HUDEP-2 (cell line): ENCODE measurements at regions not wholly inside any gene's neighbourhood (a gene's known extent, or its start where the extent isn't known, plus 50 kb on each side); places are given as distances from the start of the nearest gene placed in this dataset.
"Not testable (repeated sequence)": the region's sequence is repeated elsewhere in the genome, so short reads cannot be mapped to it uniquely, and the experiment has no call there.

Experiments
- DNase-seq, 76 experiments: peaks; one replicate each; lab custom pipeline; 2025; ENCODE audit not compliant: unreplicated experiment in 76 of 76; lab: John Stamatoyannopoulos, UW

DNA sequence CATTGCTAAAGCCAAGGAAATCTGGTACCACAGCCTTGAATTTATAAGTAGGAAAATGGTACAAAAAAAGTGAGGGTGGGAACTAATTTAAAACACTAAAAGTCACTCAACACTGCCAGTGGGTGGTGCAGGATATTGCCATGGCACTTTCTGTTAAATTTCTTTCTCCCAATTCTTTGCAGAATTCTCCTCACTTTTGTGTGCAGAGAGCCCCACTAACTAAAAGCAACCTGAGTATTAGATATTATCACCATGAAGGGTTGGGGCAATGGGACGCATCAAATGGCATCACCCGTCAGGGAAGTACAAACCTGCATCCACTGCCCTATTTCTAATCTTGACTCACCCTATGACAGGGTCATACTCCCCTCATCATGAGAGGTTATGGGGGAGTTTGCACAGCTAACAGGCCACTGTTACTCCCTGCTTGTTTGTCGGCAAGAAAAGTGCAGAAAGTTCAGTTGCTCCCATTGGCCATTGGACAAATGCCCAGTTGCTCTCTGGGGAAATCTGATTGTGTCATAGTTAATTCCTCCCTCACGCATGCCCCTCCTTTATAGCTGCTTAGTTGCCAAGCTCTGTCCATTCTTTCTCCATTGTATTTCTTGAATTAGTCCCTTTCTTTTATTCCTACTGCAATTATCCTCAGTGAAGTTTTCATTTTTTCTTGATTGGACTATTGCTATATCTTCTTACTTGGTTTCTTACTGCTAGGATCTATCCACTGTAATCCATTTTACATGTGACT, 93.8 kb upstream of the BLID start:
- peak in 3 of 76 experiments; percentile 2 to 11 (median 8) for DNase-seq

DNA sequence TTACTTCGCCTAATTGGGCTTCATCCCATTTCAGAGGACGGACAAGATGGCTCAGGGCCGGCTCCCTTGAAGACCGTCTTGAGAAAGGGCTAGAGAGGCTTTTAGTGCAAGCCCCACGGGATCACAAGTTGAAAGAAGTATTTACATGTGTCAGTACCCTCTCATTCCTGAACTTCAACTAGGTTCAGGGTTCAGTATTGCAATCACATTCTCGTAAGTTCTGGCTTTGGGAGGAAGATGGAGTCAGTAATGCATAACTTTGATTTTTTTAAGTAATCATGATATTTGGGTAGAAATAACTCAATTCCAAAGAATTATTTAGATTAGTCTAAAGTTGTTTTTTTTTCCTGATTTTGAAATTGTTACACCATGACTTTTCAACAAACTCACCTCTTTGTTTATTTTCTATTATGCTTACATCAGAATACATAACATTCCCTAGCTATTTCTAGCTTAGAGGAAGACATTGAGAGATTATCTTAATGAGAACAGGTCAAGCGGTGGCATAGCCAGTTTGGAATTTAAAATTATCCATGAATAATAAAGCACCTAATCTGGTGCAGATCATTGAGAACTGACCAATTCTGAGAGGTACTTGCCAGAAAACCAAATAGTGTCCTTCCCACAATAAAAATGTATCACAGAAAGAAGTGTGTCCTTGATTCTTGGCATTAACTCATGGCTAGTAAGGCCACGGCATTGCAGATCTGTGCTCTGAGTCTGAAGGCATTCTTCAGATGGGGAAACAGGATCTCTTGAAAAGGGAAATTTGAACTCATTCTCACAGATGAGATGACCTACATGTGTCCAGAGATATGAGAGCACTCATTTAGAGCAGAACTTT, 92.1 kb upstream of the BLID start:
- no peak for DNase-seq

DNA sequence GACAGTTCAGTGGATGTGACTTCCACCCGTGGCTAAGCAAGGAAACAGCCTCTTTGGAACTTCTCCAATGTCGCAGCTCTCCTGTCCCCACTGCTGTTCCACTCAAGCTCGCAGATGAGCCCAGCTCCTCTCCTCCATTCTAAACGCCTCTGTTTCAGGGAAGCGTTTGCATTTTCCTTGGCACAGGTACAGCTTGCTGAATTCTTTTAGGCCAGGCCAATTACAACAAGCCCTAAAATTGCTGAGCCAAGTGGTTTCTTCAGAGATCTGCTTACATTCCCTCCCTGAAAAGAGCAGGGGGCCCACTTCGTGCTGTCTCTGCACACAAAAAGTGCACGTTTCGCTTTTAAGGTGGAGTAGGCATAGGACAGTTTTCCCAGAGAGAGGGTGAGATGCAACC, 91.5 kb upstream of the BLID start:
- DNase-seq: no peak

DNA sequence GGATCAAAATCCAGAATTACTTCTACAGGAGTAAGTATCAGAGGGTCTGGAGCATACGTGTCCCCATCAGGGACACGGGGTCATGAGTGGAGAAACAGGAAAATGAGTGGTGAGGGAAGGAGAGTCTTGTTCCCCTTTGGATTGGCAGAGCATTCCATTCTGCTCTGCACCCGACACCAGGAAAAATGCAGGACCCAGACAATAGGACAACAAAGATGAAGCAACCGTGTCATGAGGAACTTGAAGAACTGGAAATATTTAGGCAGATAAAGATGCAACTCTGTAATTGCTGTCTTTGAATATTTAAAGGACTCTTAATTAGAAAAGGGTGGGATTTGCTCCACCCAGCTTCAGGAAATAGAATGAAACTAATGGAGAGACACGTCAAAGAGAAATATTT, 89.0 kb upstream of the BLID start:
- no peak for DNase-seq

DNA sequence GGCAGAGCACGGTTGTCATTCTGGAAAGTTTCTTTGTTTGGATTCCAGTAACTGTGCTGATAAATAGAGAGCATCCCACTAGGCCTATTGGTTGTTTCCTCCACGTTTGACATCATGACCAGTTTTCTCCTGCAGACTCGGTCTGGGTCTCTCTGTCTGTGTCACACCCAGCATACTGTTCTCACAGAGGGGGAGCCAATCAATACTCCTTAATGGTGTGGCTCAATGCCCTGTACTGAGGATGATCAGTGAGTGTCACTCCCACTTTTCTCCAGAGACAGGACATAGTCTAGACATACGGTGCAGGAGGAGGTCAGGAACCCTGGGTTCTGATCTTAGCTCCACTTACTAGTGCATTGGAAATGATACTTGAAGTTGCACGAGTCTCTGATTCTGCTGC, 88.2 kb upstream of the BLID start:
- DNase-seq: no peak

DNA sequence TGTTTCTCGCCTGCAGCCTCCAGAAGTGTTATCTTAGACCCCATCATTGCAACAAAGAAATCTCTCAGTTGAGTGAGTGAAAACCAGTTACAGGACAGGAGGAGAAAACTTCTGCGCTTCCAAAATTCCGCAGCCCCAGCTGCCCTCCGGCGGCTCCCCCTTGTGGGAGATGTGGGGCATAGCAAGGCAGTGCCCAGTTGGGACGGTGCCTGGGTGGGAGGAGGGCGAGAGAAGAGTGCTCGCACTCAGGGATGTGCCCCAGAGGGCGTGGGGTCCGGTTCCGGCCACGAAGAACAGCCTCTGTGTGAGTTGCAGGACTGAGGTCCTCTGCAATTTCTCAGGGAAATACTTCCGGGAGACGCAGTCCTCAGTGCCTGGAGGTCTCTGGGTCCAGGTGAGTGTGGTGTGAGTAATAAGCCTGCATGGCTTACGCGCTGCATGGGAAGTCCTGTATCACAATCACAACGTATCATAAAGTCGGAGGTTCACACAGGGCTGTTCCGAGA, 87.0 kb upstream of the BLID start:
- peak in 39 of 76 experiments; percentile 1 to 49 (median 13) for DNase-seq

DNA sequence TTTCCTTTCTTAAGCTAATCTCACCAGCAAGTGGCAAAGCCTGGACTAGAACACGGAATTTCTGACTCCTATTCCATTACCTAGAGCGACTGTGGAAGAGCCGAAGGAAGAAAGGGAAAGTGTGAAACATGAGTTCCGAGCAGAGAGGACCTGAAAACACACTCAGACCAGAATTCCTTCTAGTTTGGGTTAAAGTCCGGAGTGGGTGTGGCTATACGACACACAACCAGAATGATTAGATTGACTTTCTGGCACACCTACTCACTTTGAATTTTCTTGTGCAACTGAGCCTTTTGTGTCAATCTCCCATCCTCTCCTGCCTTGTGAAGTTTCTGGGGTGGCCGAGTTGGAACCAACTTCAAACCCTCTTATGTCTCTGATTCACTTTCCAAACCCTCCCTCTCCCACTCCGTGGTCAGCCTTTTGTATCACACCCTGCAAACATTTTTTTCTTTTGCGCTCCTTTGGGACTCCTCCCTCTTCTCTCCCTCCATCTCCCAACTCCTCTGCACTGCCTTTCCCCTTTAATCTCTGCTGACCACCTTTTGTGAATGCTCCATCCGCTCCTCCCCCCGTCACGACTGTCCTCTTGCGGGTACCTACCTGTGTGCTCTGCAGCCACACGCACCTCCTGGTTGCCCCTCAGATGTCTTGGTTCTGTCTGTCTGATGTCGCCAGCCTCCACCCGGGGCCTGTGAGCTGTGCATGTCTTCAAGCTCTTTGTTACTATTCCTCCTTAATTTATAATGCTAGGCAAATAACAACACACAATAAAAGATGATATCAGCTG, 86.3 kb upstream of the BLID start:
- no peak for DNase-seq

DNA sequence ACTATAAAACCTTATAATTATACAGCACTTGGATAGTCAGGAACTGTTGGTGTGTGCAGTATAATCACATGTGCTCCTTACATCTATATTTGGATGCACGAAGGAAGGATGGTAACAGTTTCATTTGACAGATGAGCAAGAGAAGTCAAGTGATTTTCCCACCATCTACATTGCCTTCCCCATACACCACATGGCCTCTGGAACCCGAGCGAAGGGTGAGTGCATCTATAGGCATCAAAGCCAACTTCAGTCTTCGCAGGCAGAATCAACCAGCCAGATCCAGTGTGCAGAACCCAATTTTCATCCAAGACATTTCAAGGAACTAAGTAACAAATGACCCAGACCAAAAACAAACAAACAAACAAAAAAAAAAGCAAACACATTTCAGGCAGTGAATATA, 85.1 kb upstream of the BLID start:
- no peak for DNase-seq

DNA sequence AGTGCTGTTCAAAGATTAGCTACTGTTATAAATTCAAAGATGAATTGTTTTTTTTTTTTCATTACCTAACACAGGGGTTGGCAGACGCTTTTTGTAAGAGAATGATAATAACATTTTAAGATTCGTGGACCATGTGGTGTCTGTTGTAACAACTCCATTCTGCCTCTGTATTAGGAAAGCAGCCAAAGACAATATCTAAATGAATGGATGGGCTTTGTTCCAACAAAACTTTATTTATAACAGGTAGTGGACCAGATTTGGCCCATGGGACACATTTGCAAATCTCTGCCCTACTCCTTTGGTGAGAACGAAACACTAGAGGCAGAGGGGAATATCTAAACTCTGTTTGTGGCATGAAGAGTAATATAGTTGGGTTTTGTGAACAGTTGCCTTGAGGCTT, 83.6 kb upstream of the BLID start:
- no peak for DNase-seq

DNA sequence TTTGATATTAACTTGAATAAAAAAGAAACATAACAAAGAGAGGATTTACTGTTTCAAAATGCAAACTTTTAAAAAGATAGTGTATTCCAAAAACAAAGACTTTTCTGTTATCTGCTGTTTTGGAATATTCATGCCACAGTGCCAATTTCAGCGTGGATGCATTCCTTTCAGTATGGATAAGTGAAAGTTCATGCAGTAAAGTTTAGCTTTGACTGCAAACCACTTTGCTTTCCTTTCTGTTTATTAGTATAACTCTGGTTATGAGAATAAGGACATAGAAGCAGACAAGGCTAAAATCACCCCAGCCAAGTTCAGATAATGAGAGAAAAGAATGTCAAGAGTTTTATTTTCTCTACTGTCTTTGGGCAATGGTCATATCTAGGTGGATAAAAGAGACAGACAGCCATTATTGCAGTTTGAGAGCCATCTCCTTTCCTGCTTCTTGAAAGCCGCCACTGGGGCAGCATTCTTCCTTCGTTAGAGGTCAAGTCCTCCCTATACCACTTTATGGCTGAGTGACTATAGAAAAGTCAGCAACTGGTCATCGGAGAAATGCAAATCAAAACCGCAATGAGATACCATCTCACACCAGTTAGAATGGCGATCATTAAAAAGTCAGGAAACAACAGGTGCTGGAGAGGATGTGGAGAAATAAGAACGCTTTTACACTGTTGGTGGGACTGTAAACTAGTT, 82.4 kb upstream of the BLID start:
- DNase-seq: no peak

DNA sequence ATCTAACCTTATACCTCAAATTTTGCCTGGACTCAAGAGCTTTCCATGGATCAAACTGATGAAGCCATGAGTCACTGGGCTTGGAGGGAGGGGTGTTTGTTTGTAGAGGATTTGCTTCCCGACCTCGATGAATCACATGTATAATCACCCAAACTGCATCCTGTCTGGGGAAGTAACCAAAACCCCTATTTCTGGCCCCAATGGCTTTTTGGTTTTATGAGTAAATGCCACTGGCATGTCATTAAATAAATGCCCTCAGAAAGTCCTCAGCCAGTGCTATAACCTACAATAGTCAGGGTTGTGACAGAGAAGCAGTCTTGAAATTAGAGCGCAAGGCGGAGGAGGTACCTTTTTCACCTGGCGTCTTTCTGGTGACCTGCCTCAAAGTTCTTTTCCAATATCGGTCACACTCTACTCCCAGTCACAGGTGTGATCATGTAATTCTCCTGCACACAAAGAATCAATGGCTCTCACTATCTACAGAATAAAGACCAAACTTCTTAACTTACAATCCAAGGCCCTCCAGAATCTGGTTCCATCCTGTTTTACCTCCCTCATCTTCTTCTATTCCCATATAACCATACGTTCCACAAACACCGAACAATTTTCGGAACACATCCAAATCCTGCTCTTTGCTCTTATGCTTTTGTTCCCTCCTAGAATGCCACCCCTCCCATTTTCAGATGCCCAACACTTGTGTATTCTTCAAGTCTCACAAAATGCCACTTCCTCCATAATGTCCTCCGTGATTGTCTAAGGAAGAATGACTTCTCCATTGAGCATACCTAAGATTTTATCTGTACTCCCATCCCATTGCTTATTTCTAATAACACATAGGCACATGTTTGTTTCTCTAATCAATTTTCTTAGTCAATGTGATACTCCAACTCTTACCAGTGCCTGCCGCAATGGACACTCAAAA, 81.3 kb upstream of the BLID start:
- no peak for DNase-seq

DNA sequence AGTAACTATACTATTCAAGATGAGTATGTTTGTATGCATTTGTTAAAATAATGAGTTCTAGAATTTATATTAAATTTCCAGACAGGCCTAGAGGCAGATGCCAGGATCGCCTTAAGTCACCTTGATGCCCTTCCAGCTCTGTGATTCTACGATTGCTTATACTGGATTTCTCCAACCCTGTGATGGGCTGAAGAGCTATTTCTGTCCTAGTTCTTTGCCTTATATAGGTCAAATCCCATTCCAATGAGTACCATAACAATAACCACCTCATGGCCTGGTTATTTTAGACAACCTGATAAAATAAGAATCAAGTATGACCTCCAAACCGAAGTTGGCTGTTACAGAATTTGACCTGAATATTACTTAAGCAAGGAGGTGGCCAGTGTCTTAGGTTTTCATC, 79.8 kb upstream of the BLID start:
- no peak for DNase-seq

DNA sequence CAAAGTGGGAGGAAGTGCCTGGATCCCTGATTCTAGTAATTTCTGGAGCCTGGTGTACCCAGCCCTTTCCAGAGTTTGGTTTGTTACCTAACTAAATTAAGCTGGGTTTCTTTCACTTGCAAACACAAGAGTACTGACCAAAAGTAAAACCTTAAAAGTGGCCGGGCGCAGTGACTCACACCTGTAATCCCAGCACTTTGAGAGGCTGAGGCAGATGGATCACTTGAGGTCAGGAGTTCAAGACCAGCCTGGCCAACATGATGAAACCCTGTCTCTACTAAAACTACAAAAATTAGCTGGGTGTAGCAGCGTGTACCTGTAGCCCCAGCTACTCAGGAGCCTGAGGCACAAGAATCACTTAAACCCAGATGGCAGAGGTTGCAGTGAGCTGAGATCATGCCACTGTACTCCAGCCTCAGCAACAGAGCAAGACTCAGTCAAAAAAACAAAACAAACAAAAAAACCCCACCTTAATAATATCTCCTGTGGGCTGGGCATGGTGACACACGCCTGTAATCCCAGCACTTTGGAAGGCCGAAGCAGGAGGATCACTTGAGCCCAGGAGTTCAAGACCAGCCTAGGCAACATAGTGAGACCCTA, 78.0 kb upstream of the BLID start:
- not testable (repeated sequence) for DNase-seq

DNA sequence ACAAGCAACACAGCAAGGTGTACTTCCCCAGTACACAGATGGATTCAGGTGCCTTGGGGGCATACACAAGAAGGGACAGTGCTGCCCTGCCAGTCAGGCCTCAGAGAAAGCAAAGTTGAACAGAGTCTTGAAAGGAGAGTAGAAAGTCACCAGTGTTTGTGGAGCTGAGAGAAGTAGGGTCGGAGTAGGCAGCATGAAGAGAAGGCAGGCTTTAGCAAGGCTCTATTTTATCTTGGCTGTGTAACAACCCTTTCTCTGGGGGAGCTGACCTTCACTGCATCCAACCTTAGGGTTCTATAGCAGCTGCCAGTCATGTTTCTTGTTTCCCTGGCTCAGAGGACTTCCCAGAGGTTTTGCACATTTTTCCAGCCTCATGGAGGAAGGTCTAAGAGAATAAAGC, 77.4 kb upstream of the BLID start:
- DNase-seq: no peak

DNA sequence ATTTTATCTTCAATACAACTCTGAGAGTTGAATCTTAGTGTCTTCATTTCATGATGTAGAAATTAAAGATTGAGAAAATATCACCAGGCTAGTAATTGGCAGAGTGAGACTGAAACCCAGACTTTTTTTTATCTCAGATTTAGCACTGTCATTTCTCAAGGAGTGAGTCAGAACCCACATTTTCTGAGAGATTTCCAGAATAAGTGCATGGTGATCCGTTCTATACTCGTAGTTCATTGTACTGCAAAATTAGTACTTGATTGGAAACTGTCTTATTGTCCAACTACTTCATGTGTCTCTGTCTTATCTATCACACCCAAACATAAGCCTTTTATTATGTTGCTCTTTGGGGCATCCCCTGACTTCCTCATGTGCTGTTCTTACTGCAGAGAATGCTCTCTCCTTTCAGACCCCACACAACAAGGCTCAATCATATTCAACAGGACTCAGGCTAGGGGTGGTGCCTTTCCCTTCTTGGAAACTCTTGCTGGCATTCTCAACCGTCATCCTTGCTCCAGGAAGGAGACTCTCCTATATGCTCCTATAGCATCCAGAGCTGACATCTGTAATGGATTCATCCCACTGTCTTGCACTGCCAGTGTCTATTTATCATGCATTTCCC, 76.7 kb upstream of the BLID start:
- no peak for DNase-seq

DNA sequence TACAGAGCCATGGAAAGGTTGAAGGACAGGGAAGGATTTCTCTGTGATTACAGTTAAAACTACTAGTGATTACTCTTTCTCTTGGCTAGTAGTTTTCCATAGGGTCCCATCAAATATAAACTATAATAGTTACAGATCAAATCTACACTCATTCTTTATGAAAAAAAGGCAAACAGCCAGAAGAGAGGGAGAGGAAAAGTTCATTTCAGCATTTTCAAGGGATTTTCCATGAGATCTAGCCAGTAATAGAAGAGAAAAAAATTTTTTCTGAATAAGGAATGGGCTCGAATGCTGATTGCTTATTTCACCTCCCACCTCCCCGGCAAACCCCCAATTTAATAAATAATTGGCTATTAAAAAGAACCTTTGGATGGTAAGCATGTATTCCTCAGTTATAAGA, 74.8 kb upstream of the BLID start:
- no peak for DNase-seq

DNA sequence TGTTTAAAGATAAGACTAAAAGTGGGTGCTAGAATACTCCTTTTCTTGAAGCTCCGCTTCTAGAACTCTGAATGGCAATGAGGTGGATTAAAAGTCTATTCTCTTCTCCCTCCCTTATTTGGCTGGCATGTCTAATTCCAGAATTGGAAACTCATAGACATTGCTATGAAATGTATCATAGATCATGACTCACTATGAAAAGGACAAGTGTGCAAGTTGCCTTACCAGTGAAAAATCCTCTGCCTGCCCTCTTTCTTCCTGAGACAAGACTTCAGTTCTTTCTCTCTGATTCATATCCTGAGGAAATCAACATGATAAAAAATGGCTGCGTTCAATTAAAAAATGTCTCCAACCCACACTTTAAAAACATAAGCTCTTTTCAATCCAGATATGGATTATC, 73.2 kb upstream of the BLID start:
- DNase-seq: no peak

DNA sequence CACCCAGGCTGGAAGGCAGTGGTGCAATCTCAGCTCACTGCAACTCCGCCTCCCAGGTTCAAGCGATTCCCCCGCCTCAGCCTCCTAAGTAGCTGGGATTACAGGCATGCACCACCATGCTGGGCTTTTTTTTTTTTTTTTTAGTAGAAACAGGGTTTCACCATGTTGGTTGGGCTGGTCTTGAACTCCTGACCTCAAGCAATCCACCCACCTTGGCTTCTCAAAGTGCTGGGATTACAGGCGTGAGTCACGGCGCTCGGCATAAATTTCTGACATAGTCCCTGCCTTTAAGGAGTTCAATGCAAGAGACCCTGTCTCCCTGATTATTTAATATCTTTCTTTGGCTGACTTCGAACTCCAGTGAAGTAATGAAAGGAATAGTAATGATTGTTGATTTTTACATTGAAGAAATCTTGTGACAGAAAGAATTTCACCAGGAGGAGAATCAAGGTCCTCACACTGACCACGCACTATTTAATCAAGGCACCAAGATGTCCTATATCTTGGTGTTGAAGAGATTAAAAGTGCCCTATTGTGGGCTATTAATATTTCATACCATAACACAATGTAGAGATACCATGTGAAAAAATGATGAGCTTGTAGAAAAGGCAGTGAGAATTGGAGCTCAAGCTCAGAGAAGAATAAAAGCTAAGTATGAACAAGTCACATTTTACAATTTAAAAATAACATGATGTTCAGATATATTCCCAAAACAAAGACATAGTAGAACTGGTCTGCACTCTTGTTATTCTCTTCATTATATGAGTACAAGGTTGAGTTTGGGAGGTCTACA, 71.6 kb upstream of the BLID start:
- DNase-seq: no peak
